HG03575 (cell line): ENCODE measurements at regions not wholly inside any gene's neighbourhood (a gene's known extent, or its start where the extent isn't known, plus 50 kb on each side); places are given as distances from the start of the nearest gene placed in this dataset.
"Not testable (repeated sequence)": the region's sequence is repeated elsewhere in the genome, so short reads cannot be mapped to it uniquely, and the experiment has no call there.

Experiments used
- ATAC-seq: cut with Tn5 transposase; IDR thresholded peaks from one replicate; pipeline ENCODE4 v1.9.1; 2021; ENCODE audit not compliant: unreplicated experiment, insufficient number of reproducible peaks, low FRiP score; ENCODE audit errors: extremely low read depth

GRCh38 chr5:91955610-91956009 lies 572.5 kb upstream of the ARRDC3 start:
- ATAC-seq: no peak

GRCh38 chr5:91954136-91954535 lies 571.0 kb upstream of the ARRDC3 start:
- ATAC-seq: no peak

GRCh38 chr5:91950328-91950727 lies 567.2 kb upstream of the ARRDC3 start:
- no peak for ATAC-seq

- no peak for ATAC-seq
Observed at GRCh38 chr5:91946870-91947269, 563.8 kb upstream of the ARRDC3 start.

GRCh38 chr5:91941588-91941987 lies 558.5 kb upstream of the ARRDC3 start:
- no peak for ATAC-seq

- ATAC-seq: no peak
Observed at GRCh38 chr5:91938441-91938840, 555.3 kb upstream of the ARRDC3 start.

- ATAC-seq: no peak
Observed at GRCh38 chr5:91937121-91937520, 554.0 kb upstream of the ARRDC3 start.

- no peak for ATAC-seq
Observed at GRCh38 chr5:91929522-91929817, 546.4 kb upstream of the ARRDC3 start.

GRCh38 chr5:91928754-91929521 lies 545.8 kb upstream of the ARRDC3 start:
- no peak for ATAC-seq

- ATAC-seq: no peak
Observed at GRCh38 chr5:91927439-91927838, 544.3 kb upstream of the ARRDC3 start.

GRCh38 chr5:91925249-91925648 lies 542.1 kb upstream of the ARRDC3 start:
- ATAC-seq: no peak

GRCh38 chr5:91917037-91917814 lies 534.1 kb upstream of the ARRDC3 start:
- ATAC-seq: not testable (repeated sequence)

GRCh38 chr5:91910655-91911054 lies 527.5 kb upstream of the ARRDC3 start:
- no peak for ATAC-seq

GRCh38 chr5:91910247-91910646 lies 527.1 kb upstream of the ARRDC3 start:
- no peak for ATAC-seq

GRCh38 chr5:91906494-91906893 lies 523.4 kb upstream of the ARRDC3 start:
- ATAC-seq: no peak

GRCh38 chr5:91906027-91906426 lies 522.9 kb upstream of the ARRDC3 start:
- no peak for ATAC-seq

- ATAC-seq: no peak
Observed at GRCh38 chr5:91898898-91899297, 515.8 kb upstream of the ARRDC3 start.

GRCh38 chr5:91898019-91898418 lies 514.9 kb upstream of the ARRDC3 start:
- ATAC-seq: no peak

GRCh38 chr5:91888810-91889209 lies 505.7 kb upstream of the ARRDC3 start:
- no peak for ATAC-seq
